Activated CD4-positive, alpha-beta T cell treated with anti-CD3 and anti-CD28 coated beads, Interleukin-2, amount 50 U/mL, for 16 hours (primary cell): ENCODE measurements at regions not wholly inside any gene's neighbourhood (a gene's known extent, or its start where the extent isn't known, plus 50 kb on each side); places are given as distances from the start of the nearest gene placed in this dataset.

Experiments used
- DNase-seq: peaks from one replicate; pipeline ENCODE4 v3.0.0-alpha.2; 2020

DNA sequence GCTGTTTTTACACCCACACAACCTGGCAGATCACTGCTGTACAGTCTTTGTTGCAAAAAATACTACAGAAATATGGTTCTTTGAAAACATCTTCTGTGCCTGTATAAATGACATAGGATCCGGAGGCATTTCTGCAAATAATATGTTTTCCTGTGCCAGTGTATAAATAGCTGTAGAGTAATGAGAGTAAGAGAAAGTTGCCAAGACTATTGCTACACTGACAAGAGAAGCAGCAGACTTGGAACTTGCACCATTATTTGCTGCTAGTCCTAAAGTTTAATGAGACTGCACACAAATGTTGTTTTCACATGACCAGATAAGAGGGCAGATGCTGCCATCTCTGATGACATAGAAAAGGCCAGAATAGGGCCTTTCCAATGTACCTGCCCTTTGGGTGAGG is 50.0 kb upstream of the DTNBP1 start:
- no peak for DNase-seq
